ENCODE measurements at regions not wholly inside any gene's neighbourhood (a gene's known extent, or its start where the extent isn't known, plus 50 kb on each side); places are given as distances from the start of the nearest gene placed in this dataset.

- no peak for TF ChIP-seq SIRT6 (IDR thresholded peaks at IDR 0.05; ENCODE audit: low read length)
- TF ChIP-seq BACH1 (IDR thresholded peaks at IDR 0.05; ENCODE audit: low read length) = no peak
Measured at GRCh38 chr2:240248721-240249422, 108.4 kb upstream of the OTOS start (continued).

All from H1 (cell line).